NB4 (cell line): ENCODE measurements at regions not wholly inside any gene's neighbourhood (a gene's known extent, or its start where the extent isn't known, plus 50 kb on each side); places are given as distances from the start of the nearest gene placed in this dataset.
"Not testable (repeated sequence)": the region's sequence is repeated elsewhere in the genome, so short reads cannot be mapped to it uniquely, and the experiment has no call there.

Experiments used
- MYC ChIP-seq: IDR thresholded peaks from 2 replicates; pipeline ENCODE4 v1.6.1; 2011; ENCODE audit warnings: low read depth, low read length
- TF ChIP-seq, protein P1 (sequence below): IDR thresholded peaks from one replicate; pipeline ENCODE4 v1.5.1; 2012; ENCODE audit warnings: low read depth, low read length

DNA sequence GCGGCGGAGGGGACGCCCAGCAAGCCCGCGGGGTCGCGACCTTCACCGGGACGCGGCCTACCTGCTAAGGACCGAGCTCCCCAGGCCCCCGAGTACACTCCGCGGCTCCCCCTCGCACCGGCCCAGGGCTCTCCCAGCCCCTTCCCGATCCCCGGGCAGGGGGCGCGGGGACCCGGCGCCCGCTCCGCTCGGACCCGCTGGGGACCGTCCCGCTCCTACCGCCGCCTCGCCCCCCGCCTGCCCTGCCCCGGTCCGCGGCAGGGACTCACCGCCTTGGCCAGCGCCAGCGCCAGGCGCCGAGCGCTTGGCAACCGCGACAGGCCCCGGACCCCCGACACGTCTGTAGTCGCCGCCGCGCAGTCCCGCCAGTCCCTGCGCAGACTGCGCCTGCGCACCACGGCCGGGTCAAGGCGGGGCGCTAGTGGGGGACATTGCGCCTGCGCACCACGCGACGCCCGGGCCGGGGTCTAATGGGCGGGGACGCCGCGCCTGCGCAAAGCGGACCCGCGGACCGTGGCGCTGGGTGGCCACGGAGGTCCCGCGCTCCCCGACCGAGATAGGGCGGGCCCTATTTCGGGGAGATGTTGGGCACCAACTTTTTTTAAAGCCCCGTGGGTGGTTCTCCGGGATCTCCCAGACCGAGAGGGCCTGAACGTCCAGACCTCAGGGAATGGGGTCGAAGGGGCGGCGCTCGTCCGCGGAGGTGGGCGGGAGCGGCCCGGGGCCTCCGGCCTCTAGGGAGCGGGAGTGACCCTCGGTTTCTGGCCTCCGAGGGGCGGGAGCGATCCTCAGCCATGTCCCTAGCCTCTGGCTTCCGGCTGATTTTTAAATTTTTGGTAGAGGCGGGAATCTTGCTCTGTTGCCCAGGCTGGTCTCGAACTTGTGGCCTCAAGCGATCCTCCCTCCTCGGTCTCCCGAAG is 81.8 kb upstream of the TNK2 start:
- TF ChIP-seq, protein P1, sequence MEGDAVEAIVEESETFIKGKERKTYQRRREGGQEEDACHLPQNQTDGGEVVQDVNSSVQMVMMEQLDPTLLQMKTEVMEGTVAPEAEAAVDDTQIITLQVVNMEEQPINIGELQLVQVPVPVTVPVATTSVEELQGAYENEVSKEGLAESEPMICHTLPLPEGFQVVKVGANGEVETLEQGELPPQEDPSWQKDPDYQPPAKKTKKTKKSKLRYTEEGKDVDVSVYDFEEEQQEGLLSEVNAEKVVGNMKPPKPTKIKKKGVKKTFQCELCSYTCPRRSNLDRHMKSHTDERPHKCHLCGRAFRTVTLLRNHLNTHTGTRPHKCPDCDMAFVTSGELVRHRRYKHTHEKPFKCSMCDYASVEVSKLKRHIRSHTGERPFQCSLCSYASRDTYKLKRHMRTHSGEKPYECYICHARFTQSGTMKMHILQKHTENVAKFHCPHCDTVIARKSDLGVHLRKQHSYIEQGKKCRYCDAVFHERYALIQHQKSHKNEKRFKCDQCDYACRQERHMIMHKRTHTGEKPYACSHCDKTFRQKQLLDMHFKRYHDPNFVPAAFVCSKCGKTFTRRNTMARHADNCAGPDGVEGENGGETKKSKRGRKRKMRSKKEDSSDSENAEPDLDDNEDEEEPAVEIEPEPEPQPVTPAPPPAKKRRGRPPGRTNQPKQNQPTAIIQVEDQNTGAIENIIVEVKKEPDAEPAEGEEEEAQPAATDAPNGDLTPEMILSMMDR = not testable (repeated sequence)
- TF ChIP-seq MYC = not testable (repeated sequence)
